Nephron (organoid): ENCODE measurements at regions not wholly inside any gene's neighbourhood (a gene's known extent, or its start where the extent isn't known, plus 50 kb on each side); places are given as distances from the start of the nearest gene placed in this dataset.
A peak's percentile ranks its signal among the peaks of the same experiment; 100 is the strongest.

Experiments used
- H3K27ac Mint-ChIP-seq, 3 experiments: 2 replicates each; pipeline ENCODE4 v1.8.0; 2020; ENCODE audit warnings: mixed read lengths in 3 of 3, mild to moderate bottlenecking in 2 of 3, moderate library complexity in 1 of 3
- H3K27me3 Mint-ChIP-seq: 2 replicates; pipeline ENCODE4 v1.8.0; 2021; ENCODE audit warnings: low read depth, mild to moderate bottlenecking, moderate library complexity, mixed read lengths
- H3K36me3 Mint-ChIP-seq: 2 replicates; pipeline ENCODE4 v1.8.0; 2020; ENCODE audit warnings: low read depth, mixed read lengths
- H3K4me1 Mint-ChIP-seq: 2 replicates; pipeline ENCODE4 v1.8.0; 2020; ENCODE audit warnings: mixed read lengths
- H3K4me3 Mint-ChIP-seq, 3 experiments: 2 replicates each; pipeline ENCODE4 v1.8.0; 2020; ENCODE audit warnings: mild to moderate bottlenecking in 3 of 3, mixed read lengths in 3 of 3, moderate library complexity in 2 of 3
- H3K9me3 Mint-ChIP-seq: 2 replicates; pipeline ENCODE4 v1.8.0; 2020; ENCODE audit warnings: mixed read lengths
- TF ChIP-seq, protein P1 (sequence below), 3 experiments: fragments of 200-600 bp; sonication (generic); IDR thresholded peaks; one replicate each; pipeline ENCODE4 v1.5.0; 2021; ENCODE audit warnings: antibody characterized with exemption in 3 of 3; ENCODE audit not compliant: unreplicated experiment in 3 of 3

DNA sequence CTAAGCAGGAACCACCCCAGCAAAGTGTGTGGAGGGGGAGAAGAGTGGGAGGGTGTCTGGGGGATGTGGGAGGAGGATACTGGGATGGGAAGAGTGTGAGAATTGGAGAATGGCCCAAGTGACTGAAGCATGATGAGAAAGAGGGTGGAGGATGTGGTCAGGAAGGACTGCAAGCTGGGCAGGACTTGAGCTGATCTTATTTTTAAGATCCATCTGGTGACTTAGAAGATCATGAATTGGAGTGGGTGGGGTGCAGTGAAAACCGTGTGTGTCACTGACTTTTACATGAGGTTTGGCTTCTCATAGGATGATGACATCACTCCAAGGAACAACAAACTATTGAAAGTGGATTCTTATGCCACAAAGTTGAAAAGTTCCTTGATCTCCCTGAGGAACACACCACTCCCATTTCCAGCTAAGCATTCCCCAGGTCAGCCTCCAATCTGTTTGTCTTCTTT is 287.5 kb downstream of the GALC start:
- Mint-ChIP-seq H3K36me3 (no peaks in the 10 kb centered on the region), H3K4me1 (no peaks in the 10 kb centered on the region), H3K9me3 (peaks cover 2% of the 10 kb centered on the region), H3K4me3 (no peak overlapping the region), H3K27ac (peak overlapping the region in 1 of 3 experiments; percentile 25), H3K27me3 (no peaks in the 10 kb centered on the region)
- TF ChIP-seq, protein P1, sequence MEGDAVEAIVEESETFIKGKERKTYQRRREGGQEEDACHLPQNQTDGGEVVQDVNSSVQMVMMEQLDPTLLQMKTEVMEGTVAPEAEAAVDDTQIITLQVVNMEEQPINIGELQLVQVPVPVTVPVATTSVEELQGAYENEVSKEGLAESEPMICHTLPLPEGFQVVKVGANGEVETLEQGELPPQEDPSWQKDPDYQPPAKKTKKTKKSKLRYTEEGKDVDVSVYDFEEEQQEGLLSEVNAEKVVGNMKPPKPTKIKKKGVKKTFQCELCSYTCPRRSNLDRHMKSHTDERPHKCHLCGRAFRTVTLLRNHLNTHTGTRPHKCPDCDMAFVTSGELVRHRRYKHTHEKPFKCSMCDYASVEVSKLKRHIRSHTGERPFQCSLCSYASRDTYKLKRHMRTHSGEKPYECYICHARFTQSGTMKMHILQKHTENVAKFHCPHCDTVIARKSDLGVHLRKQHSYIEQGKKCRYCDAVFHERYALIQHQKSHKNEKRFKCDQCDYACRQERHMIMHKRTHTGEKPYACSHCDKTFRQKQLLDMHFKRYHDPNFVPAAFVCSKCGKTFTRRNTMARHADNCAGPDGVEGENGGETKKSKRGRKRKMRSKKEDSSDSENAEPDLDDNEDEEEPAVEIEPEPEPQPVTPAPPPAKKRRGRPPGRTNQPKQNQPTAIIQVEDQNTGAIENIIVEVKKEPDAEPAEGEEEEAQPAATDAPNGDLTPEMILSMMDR (IDR thresholded peaks at IDR 0.05; ENCODE audit: unreplicated experiment in 3 of 3) = no peak

DNA sequence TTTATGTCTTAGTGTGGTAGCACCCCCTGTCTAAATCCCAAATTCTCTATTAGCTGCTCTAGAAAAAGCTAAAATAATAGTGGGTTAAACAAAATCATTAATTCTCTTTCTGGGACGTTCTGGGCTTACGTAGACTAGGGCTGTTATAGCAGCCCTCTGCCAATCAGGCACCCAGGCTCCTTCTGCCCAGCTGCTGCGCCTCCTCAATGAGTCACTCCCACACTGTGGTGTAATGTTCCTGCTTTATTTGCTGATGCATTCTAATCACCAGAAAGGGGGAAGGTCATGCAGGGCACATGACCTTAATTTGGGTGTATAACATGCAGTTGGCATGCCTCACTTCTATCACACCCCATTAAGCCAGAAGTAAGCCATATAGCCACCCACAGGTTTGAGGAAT is 294.5 kb downstream of the GALC start:
- no peak overlapping the region for H3K27ac Mint-ChIP-seq
- no peak overlapping the region for H3K4me3 Mint-ChIP-seq
- TF ChIP-seq, protein P1 (IDR thresholded peaks at IDR 0.05; ENCODE audit: unreplicated experiment in 3 of 3) = no peak
- H3K9me3 Mint-ChIP-seq = peaks cover 2% of the 10 kb centered on the region
- H3K27me3 Mint-ChIP-seq = no peaks in the 10 kb centered on the region
- peaks cover 5% of the 10 kb centered on the region for H3K4me1 Mint-ChIP-seq
- no peaks in the 10 kb centered on the region for H3K36me3 Mint-ChIP-seq

DNA sequence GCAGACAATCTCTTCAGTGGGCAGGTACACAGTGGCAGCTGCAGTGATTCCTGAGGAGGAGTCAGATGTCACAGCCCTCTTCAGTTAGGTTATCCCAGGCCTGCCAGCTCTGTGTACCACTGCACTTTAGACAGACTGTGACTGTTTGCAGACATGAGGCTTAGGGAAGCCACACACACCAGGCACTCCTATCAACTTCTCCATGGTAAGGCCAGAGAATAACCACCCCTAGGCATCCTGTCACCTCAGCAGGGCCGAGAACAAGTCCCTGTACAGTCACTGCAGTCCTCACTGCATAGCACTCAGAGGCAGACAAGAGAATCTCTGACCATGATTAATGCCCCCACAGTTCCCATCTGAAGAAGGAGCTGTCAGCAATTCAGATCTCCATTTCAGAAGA is 296.5 kb downstream of the GALC start:
- H3K27ac Mint-ChIP-seq = no peak overlapping the region
- H3K9me3 Mint-ChIP-seq = peaks cover under 1% of the 10 kb centered on the region
- peaks cover 5% of the 10 kb centered on the region for H3K4me1 Mint-ChIP-seq
- no peaks in the 10 kb centered on the region for H3K27me3 Mint-ChIP-seq
- H3K4me3 Mint-ChIP-seq = no peak overlapping the region
- H3K36me3 Mint-ChIP-seq = no peaks in the 10 kb centered on the region
- TF ChIP-seq, protein P1 (IDR thresholded peaks at IDR 0.05; ENCODE audit: unreplicated experiment in 3 of 3) = no peak

DNA sequence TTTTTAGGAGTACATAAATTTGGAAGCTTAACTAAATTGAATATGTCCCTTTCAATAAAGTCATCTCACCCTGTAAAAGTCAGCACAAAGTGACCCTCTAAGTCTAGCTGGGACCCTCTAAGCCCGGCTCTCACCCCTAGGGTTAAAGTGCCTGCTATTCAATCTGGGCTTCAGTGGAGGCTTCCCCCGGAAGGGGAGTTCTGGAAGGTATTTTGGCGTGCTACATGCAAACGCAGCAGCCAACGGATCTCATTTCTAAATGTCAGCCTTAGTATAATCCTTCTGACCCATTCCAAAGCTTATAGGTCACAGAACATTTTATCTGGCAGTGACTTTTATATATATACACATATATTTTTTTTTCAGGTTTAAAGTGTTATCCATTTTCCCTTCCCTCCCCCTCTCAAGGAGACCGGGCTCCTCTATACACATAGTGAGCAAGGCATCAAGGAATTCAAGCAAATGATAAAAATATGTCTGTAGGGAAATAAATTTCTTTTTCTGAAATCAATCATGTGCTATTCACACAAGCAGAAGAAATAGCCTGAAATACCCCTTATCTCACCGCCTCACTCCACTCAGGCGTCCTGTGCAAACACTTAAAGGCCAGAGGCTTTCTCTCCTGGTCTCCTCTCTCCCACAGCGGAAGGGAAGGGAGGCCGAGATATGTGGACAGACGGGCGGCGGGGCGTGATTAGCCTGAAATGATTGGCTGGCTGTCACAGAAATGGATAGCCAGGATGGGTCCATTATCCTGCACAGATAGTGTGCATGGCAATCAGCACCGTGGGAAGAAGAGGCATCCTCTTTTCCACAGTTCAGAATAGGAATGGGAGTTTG is 301.7 kb downstream of the GALC start:
- Mint-ChIP-seq H3K27me3 (no peaks in the 10 kb centered on the region), H3K36me3 (no peaks in the 10 kb centered on the region), H3K27ac (peak overlapping the region; percentile 14 to 71 (median 55)), H3K9me3 (peaks cover 8% of the 10 kb centered on the region), H3K4me1 (peaks cover 44% of the 10 kb centered on the region), H3K4me3 (no peak overlapping the region)
- TF ChIP-seq, protein P1 (IDR thresholded peaks at IDR 0.05; ENCODE audit: unreplicated experiment in 3 of 3) = no peak

DNA sequence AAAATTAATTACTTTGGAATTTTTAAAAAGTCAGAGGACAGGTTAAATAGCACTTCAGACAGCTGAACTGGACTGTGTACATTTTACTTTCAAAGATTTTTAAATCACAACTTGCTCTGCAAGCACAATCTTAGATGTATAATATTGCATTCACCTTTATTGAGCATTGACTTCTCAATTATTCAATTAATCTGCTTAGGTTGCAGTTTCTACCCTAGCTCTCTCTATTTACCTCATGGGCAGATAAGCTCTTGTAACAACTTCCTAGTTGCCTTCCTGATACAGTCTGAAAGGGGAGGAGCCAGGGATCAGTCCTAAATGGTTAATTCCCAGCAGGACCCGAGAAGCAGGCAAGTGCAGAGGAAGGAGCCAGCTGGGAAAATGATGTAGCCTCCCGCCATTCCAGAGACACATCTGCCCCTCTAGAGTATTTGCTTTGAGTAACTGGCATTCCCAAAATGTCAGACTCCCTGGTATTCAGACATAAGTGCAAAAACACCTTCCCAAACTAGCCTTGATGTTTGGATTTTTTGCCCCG is 302.8 kb downstream of the GALC start:
- Mint-ChIP-seq H3K4me1 (peaks cover 44% of the 10 kb centered on the region), H3K4me3 (no peak overlapping the region), H3K36me3 (no peaks in the 10 kb centered on the region), H3K27me3 (no peaks in the 10 kb centered on the region), H3K27ac (peak overlapping the region in 2 of 3 experiments; percentile 55 to 74), H3K9me3 (peaks cover 10% of the 10 kb centered on the region)
- TF ChIP-seq, protein P1 (IDR thresholded peaks at IDR 0.05; ENCODE audit: unreplicated experiment in 3 of 3) = no peak
